ENCODE measurements at regions not wholly inside any gene's neighbourhood (a gene's known extent, or its start where the extent isn't known, plus 50 kb on each side); places are given as distances from the start of the nearest gene placed in this dataset.
"Not testable (repeated sequence)": the region's sequence is repeated elsewhere in the genome, so short reads cannot be mapped to it uniquely, and the experiment has no call there.

- DNase-seq, result no peak
Measured at GRCh38 chr2:52658598-52658997, 1109.0 kb upstream of the CHAC2 start.

- no peak for DNase-seq
Measured at GRCh38 chr2:52639692-52640091, 1127.9 kb upstream of the CHAC2 start.

GRCh38 chr2:52632543-52632942 lies 1135.1 kb upstream of the CHAC2 start:
- no peak for DNase-seq

GRCh38 chr2:52629944-52630343 lies 1137.7 kb upstream of the CHAC2 start:
- DNase-seq, result no peak

GRCh38 chr2:52629531-52629930 lies 1138.1 kb upstream of the CHAC2 start:
- DNase-seq, result no peak

GRCh38 chr2:52622266-52622665 lies 1145.3 kb upstream of the CHAC2 start:
- no peak for DNase-seq

GRCh38 chr2:52613064-52613463 lies 1154.5 kb upstream of the CHAC2 start:
- DNase-seq, result no peak

GRCh38 chr2:52611759-52612158 lies 1155.8 kb upstream of the CHAC2 start:
- DNase-seq, result no peak

- DNase-seq, result no peak
Measured at GRCh38 chr2:52608030-52608429, 1159.6 kb upstream of the CHAC2 start.

- DNase-seq, result no peak
Measured at GRCh38 chr2:52597346-52597745, 1170.3 kb upstream of the CHAC2 start.

- DNase-seq, result no peak
Measured at GRCh38 chr2:52594026-52594425, 1173.6 kb upstream of the CHAC2 start.

- DNase-seq, result not testable (repeated sequence)
Measured at GRCh38 chr2:52584071-52584470, 1183.5 kb upstream of the CHAC2 start.

GRCh38 chr2:52572469-52572894 lies 1195.1 kb upstream of the CHAC2 start:
- DNase-seq, result no peak

- no peak for DNase-seq
Measured at GRCh38 chr2:52571380-52572347, 1195.9 kb upstream of the CHAC2 start.

GRCh38 chr2:52570716-52571115 lies 1196.9 kb upstream of the CHAC2 start:
- DNase-seq, result no peak

GRCh38 chr2:52563151-52563550 lies 1204.5 kb upstream of the CHAC2 start:
- no peak for DNase-seq

- no peak for DNase-seq
Measured at GRCh38 chr2:52558265-52558664, 1209.3 kb upstream of the CHAC2 start.

- no peak for DNase-seq
Measured at GRCh38 chr2:52542297-52542696, 1225.3 kb upstream of the CHAC2 start.

- DNase-seq, result no peak
Measured at GRCh38 chr2:52539026-52539970, 1228.3 kb upstream of the CHAC2 start.

GRCh38 chr2:52537588-52537987 lies 1230.0 kb upstream of the CHAC2 start:
- DNase-seq, result no peak

GRCh38 chr2:52536929-52537460 lies 1230.6 kb upstream of the CHAC2 start:
- no peak for DNase-seq

GRCh38 chr2:52532956-52533355 lies 1234.6 kb upstream of the CHAC2 start:
- no peak for DNase-seq

- DNase-seq, result no peak
Measured at GRCh38 chr2:52526735-52527134, 1240.9 kb upstream of the CHAC2 start.
